HFF-Myc (cell line): ENCODE measurements at regions not wholly inside any gene's neighbourhood (a gene's known extent, or its start where the extent isn't known, plus 50 kb on each side); places are given as distances from the start of the nearest gene placed in this dataset.

Experiments used
- DNase-seq: peaks from one replicate; pipeline ENCODE4 v3.0.0-alpha.2; 2011; ENCODE audit warnings: low read depth; ENCODE audit errors: extremely low read depth
- H3K4me3 ChIP-seq: replicated peaks from 2 replicates; pipeline ENCODE4 v1.5.1; 2011; ENCODE audit warnings: low read depth, mild to moderate bottlenecking, control low read depth, low read length
- CTCF ChIP-seq: IDR thresholded peaks from 2 replicates; pipeline ENCODE4 v1.5.1; 2012; ENCODE audit warnings: mild to moderate bottlenecking, low read depth, low read length, control low read depth; ENCODE audit errors: missing control alignments

GRCh38 chr2:106719222-106719621, 166.7 kb downstream of the ST6GAL2 start:
- no peak for DNase-seq
- TF ChIP-seq CTCF, result no peak
- no peak overlapping the region for H3K4me3 ChIP-seq

DNA sequence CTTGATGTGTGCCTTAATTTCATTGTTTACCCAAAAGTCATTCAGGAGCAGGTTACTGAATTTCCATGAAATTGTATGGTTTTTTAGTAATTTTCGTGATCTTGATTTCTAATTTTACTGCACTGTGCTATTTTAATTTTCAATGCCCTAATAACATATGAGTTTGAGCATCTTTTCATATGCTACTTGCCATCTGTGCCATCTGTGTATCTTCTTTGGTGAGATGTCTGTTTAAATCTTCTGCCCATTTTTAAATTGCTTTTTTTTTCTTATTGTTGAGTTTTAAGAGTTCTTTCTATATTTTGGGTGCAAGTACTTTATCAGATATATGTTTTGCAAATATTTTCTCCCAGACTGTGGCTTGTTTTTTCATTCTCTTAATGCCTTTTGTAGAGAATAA, 165.9 kb downstream of the ST6GAL2 start:
- H3K4me3 ChIP-seq, result no peak overlapping the region
- TF ChIP-seq CTCF, result no peak
- DNase-seq, result no peak

GRCh38 chr2:106724301-106724794, 161.6 kb downstream of the ST6GAL2 start:
- no peak overlapping the region for H3K4me3 ChIP-seq
- no peak for DNase-seq
- no peak for TF ChIP-seq CTCF

GRCh38 chr2:106734165-106734564, 151.8 kb downstream of the ST6GAL2 start:
- no peak overlapping the region for H3K4me3 ChIP-seq
- no peak for DNase-seq
- TF ChIP-seq CTCF, result no peak

GRCh38 chr2:106735807-106736206, 150.2 kb downstream of the ST6GAL2 start:
- H3K4me3 ChIP-seq, result no peak overlapping the region
- no peak for TF ChIP-seq CTCF
- DNase-seq, result no peak

DNA sequence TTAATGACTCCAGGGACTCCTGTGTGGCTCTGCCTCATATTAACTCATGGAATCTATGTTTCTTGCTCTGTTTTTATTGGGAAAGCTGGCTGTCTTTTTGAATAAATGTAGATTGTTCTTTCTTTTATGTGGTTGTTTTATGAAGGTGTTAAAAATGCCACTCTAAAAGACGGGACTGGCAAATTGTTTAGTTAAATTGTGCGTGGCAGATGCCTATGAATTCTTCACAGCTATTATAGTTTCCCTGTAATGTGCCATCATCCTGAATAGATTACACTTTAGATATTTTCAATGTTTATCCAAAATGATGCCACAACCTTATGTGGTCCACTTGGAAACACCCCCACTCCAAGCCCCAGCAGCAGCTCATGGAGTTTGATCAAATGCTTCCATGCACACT, 149.7 kb downstream of the ST6GAL2 start:
- TF ChIP-seq CTCF, result no peak
- H3K4me3 ChIP-seq, result no peak overlapping the region
- no peak for DNase-seq

GRCh38 chr2:106745468-106745867, 140.5 kb downstream of the ST6GAL2 start:
- TF ChIP-seq CTCF, result no peak
- no peak overlapping the region for H3K4me3 ChIP-seq
- DNase-seq, result no peak
